Tibial nerve (tissue), 4 donors: ENCODE measurements at regions not wholly inside any gene's neighbourhood (a gene's known extent, or its start where the extent isn't known, plus 50 kb on each side); places are given as distances from the start of the nearest gene placed in this dataset.

Experiments
- CTCF ChIP-seq, 5 experiments: fragments of 200-600 bp in 3 of 5; fragments of 450-650 bp in 2 of 5; sonication (generic) in 3 of 5; IDR thresholded peaks; one replicate each; pipeline ENCODE4 v1.5.1; 2016 to 2019; ENCODE audit warnings: antibody characterized with exemption in 5 of 5, mild to moderate bottlenecking in 3 of 5, moderate library complexity in 2 of 5
- EP300 ChIP-seq, 2 donors: sonication (generic); formaldehyde crosslinking; IDR thresholded peaks; one replicate each; pipeline ENCODE4 v1.6.1; 2017; ENCODE audit warnings: antibody characterized with exemption in 2 of 2, mild to moderate bottlenecking in 1 of 2
- POLR2A ChIP-seq, 2 donors: fragments of 450-650 bp; IDR thresholded peaks; one replicate each; pipeline ENCODE4 v1.6.1; 2017; ENCODE audit warnings: antibody characterized with exemption in 2 of 2, mild to moderate bottlenecking in 2 of 2, moderate library complexity in 2 of 2

DNA sequence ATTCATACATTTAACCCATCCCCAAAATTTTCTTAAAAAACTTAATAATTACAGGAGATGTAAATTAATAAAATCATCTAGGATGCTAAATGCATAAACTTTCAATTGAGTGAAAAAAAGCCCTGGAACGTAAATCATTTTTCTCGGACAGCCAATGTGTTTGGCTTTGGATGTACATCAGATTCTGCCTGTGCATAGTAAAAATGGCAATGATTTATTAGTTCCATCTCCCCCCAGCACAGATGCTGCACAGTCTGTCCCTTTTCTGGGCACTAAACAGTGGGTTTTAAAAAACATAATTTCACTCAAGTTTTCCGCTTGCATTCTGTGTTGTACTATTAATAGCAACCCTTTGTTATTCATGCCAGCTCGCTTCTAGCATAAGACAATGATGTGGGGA is 147.7 kb downstream of the TM9SF2 start:
- TF ChIP-seq CTCF (IDR thresholded peaks at IDR 0.05): no peak
- no peak for TF ChIP-seq EP300 (IDR thresholded peaks at IDR 0.05)
- no peak for TF ChIP-seq POLR2A (IDR thresholded peaks at IDR 0.05)
